Testis (tissue), 2 donors: ENCODE measurements at regions not wholly inside any gene's neighbourhood (a gene's known extent, or its start where the extent isn't known, plus 50 kb on each side); places are given as distances from the start of the nearest gene placed in this dataset.

ENCODE experiments used
- DNase-seq: peaks from one replicate; pipeline ENCODE4 v3.0.0-alpha.2; 2019
- H3K27ac ChIP-seq, 2 donors: fragments of 200-600 bp; sonication (generic); one replicate each; pipeline ENCODE4 v1.5.1; 2019
- H3K27me3 ChIP-seq: fragments of 200-600 bp; sonication (generic); one replicate; pipeline ENCODE4 v1.5.1; 2019
- H3K36me3 ChIP-seq: fragments of 200-600 bp; sonication (generic); one replicate; pipeline ENCODE4 v1.5.1; 2017; ENCODE audit warnings: low read depth; ENCODE audit errors: missing control alignments
- H3K4me1 ChIP-seq: fragments of 200-600 bp; sonication (generic); one replicate; pipeline ENCODE4 v1.5.1; 2019
- H3K4me3 ChIP-seq, 2 donors: fragments of 200-600 bp; sonication (generic); one replicate each; pipeline ENCODE4 v1.5.1; 2017 to 2019
- H3K9me3 ChIP-seq: fragments of 200-600 bp; sonication (generic); one replicate; pipeline ENCODE4 v1.5.1; 2017
- CTCF ChIP-seq, 3 experiments: fragments of 450-650 bp in 2 of 3; fragments of 200-600 bp in 1 of 3; sonication (generic) in 1 of 3; IDR thresholded peaks; one replicate each; pipeline ENCODE4 v1.5.1; 2016 to 2019; ENCODE audit warnings: antibody characterized with exemption in 3 of 3, mild to moderate bottlenecking in 2 of 3, moderate library complexity in 1 of 3
- POLR2A ChIP-seq: fragments of 450-650 bp; IDR thresholded peaks from one replicate; pipeline ENCODE4 v1.6.1; 2017; ENCODE audit warnings: antibody characterized with exemption, mild to moderate bottlenecking, moderate library complexity
- WGBS, 2 donors: methylation state at CpG; one replicate each; pipeline ENCODE4 v1.1.5; 2018; 5-methylcytosine and 5-hydroxymethylcytosine counted together
- intact Hi-C: fragments of 100-400 bp; cut with DNase I; formaldehyde crosslinking; loops from one replicate; pipeline ENCODE4 v1.15.1; 2023; ENCODE audit warnings: low total_unique reads

GRCh38 chr2:49780949-49781348 lies 626.6 kb upstream of the FSHR start:
- Histone ChIP-seq H3K9me3 (no peaks in the 10 kb centered on the region), H3K27me3 (no peaks in the 10 kb centered on the region), H3K4me3 (no peak overlapping the region), H3K36me3 (no peaks in the 10 kb centered on the region), H3K4me1 (no peaks in the 10 kb centered on the region), H3K27ac (no peak overlapping the region)
- WGBS, 2 donors, result 66 to 70% methylated on average over 2 of the region's 2 CpGs
- TF ChIP-seq CTCF (IDR thresholded peaks at IDR 0.05) (no peak), POLR2A (no peak)
- DNase-seq, result no peak
- intact Hi-C loops, result no loop called here

GRCh38 chr2:49772299-49772970 lies 618.1 kb upstream of the FSHR start:
- 96 to 100% methylated on average over 5 to 8 of the region's 10 CpGs for WGBS, 2 donors
- Histone ChIP-seq H3K4me1 (no peaks in the 10 kb centered on the region), H3K4me3 (no peak overlapping the region), H3K27ac (no peak overlapping the region), H3K36me3 (no peaks in the 10 kb centered on the region), H3K9me3 (no peaks in the 10 kb centered on the region), H3K27me3 (no peaks in the 10 kb centered on the region)
- intact Hi-C loops, result no loop called here
- no peak for TF ChIP-seq POLR2A
- TF ChIP-seq CTCF (IDR thresholded peaks at IDR 0.05), result no peak
- no peak for DNase-seq

- DNase-seq, result peak; percentile 75
- no peaks in the 10 kb centered on the region for H3K4me1 ChIP-seq
- WGBS, 2 donors, result 60 to 77% methylated on average over 1 to 4 of the region's 4 CpGs
Measured at GRCh38 chr2:49770919-49771318, 616.6 kb upstream of the FSHR start.

GRCh38 chr2:49767316-49767715 lies 613.0 kb upstream of the FSHR start:
- Histone ChIP-seq H3K27ac (no peak overlapping the region), H3K36me3 (no peaks in the 10 kb centered on the region), H3K4me3 (no peak overlapping the region), H3K4me1 (no peaks in the 10 kb centered on the region), H3K9me3 (no peaks in the 10 kb centered on the region), H3K27me3 (no peaks in the 10 kb centered on the region)
- 69 to 73% methylated on average over 3 of the region's 3 CpGs for WGBS, 2 donors
- intact Hi-C loops, result no loop called here
- no peak for TF ChIP-seq CTCF (IDR thresholded peaks at IDR 0.05)
- no peak for TF ChIP-seq POLR2A
- DNase-seq, result no peak

More at GRCh38 chr2:49770919-49771318, 616.6 kb upstream of the FSHR start:
- Histone ChIP-seq H3K9me3 (no peaks in the 10 kb centered on the region), H3K4me3 (no peak overlapping the region), H3K27me3 (no peaks in the 10 kb centered on the region), H3K36me3 (no peaks in the 10 kb centered on the region), H3K27ac (no peak overlapping the region)
- TF ChIP-seq POLR2A, result no peak
- TF ChIP-seq CTCF (IDR thresholded peaks at IDR 0.05), result peak; percentile 24 to 37 (median 31)
- intact Hi-C loops, result no loop called here

GRCh38 chr2:49755777-49756176 lies 601.5 kb upstream of the FSHR start:
- Histone ChIP-seq H3K27ac (no peak overlapping the region), H3K36me3 (no peaks in the 10 kb centered on the region), H3K9me3 (no peaks in the 10 kb centered on the region), H3K4me1 (no peaks in the 10 kb centered on the region), H3K4me3 (no peak overlapping the region), H3K27me3 (no peaks in the 10 kb centered on the region)
- no peak for DNase-seq
- 95 to 100% methylated on average over 3 of the region's 3 CpGs for WGBS, 2 donors
- intact Hi-C loops, result no loop called here
- TF ChIP-seq POLR2A, result no peak
- no peak for TF ChIP-seq CTCF (IDR thresholded peaks at IDR 0.05)
